Esophagus squamous epithelium (tissue), 5 donors: ENCODE measurements at regions not wholly inside any gene's neighbourhood (a gene's known extent, or its start where the extent isn't known, plus 50 kb on each side); places are given as distances from the start of the nearest gene placed in this dataset.

Experiments used
- DNase-seq: peaks from one replicate; lab custom pipeline; 2025; lab: John Stamatoyannopoulos, UW
- H3K27ac ChIP-seq, 4 donors: fragments of 200-600 bp; sonication (generic); one replicate each; pipeline ENCODE4 v1.5.1; 2016 to 2019; ENCODE audit warnings: mild to moderate bottlenecking in 1 of 4
- H3K27me3 ChIP-seq, 4 donors: fragments of 200-600 bp; sonication (generic); 1 replicate in 3 of 4; 2 replicates in 1 of 4; pipeline versions ENCODE4 v1.5.1 to v1.6.0; 2017 to 2021; ENCODE audit warnings: antibody characterized with exemption in 1 of 4
- H3K36me3 ChIP-seq, 3 donors: fragments of 200-600 bp; sonication (generic); one replicate each; pipeline ENCODE4 v1.5.1; 2016 to 2019
- H3K4me1 ChIP-seq, 3 donors: fragments of 200-600 bp; sonication (generic); one replicate each; pipeline ENCODE4 v1.5.1; 2017 to 2019
- H3K4me3 ChIP-seq, 4 donors: fragments of 200-600 bp; sonication (generic); 1 replicate in 3 of 4; 2 replicates in 1 of 4; pipeline ENCODE4 v1.5.1; 2016 to 2019; ENCODE audit warnings: mild to moderate bottlenecking in 2 of 4, moderate library complexity in 1 of 4
- H3K9me3 ChIP-seq, 3 donors: fragments of 200-600 bp; sonication (generic); one replicate each; pipeline ENCODE4 v1.5.1; 2016 to 2019
- CTCF ChIP-seq, 6 experiments: fragments of 450-650 bp in 4 of 6; fragments of 200-600 bp in 2 of 6; sonication (generic) in 2 of 6; IDR thresholded peaks; one replicate each; pipeline ENCODE4 v1.5.1; 2016 to 2019; ENCODE audit warnings: antibody characterized with exemption in 6 of 6, mild to moderate bottlenecking in 4 of 6, moderate library complexity in 4 of 6
- POLR2A ChIP-seq, 4 donors: fragments of 450-650 bp; IDR thresholded peaks; one replicate each; pipeline ENCODE4 v1.6.1; 2017; ENCODE audit warnings: antibody characterized with exemption in 4 of 4, mild to moderate bottlenecking in 4 of 4, moderate library complexity in 3 of 4
- WGBS, 2 donors: methylation state at CpG; one replicate each; pipeline ENCODE4 v1.1.5; 2018; 5-methylcytosine and 5-hydroxymethylcytosine counted together
- intact Hi-C: fragments of 100-400 bp; cut with DNase I; formaldehyde crosslinking; loops from one replicate; pipeline ENCODE4 v1.15.0; 2022
- donor health status: DM: yes; HTN: yes; CAD: no.

- Histone ChIP-seq H3K9me3 (no peaks in the 10 kb centered on the region), H3K4me3 (no peak overlapping the region), H3K27ac (no peak overlapping the region), H3K27me3 (no peaks in the 10 kb centered on the region), H3K36me3 (no peaks in the 10 kb centered on the region), H3K4me1 (no peaks in the 10 kb centered on the region)
- no peak for TF ChIP-seq POLR2A (IDR thresholded peaks at IDR 0.05)
- TF ChIP-seq CTCF (IDR thresholded peaks at IDR 0.05), result no peak
- WGBS, 2 donors, result 42 to 53% methylated on average over 5 of the region's 5 CpGs
- intact Hi-C loops, result no loop called here
- DNase-seq, result no peak
These were observed 113.0 kb downstream of the FOXG1 start for GRCh38 chr14:28879573-28879996.

- no peak for DNase-seq
- Histone ChIP-seq H3K36me3 (no peaks in the 10 kb centered on the region), H3K4me3 (no peak overlapping the region), H3K9me3 (no peaks in the 10 kb centered on the region), H3K27ac (no peak overlapping the region), H3K27me3 (no peaks in the 10 kb centered on the region), H3K4me1 (no peaks in the 10 kb centered on the region)
- TF ChIP-seq CTCF (IDR thresholded peaks at IDR 0.05), result no peak
- no peak for TF ChIP-seq POLR2A (IDR thresholded peaks at IDR 0.05)
- 73 to 80% methylated on average over 5 of the region's 5 CpGs for WGBS, 2 donors
- intact Hi-C loops, result no loop called here
These were observed 120.4 kb downstream of the FOXG1 start for GRCh38 chr14:28886940-28887339.

GRCh38 chr14:28895389-28895788 lies 128.8 kb downstream of the FOXG1 start:
- intact Hi-C loops, result no loop called here
- H3K9me3 ChIP-seq, result no peaks in the 10 kb centered on the region
- no peak for DNase-seq

GRCh38 chr14:28896337-28896736 lies 129.8 kb downstream of the FOXG1 start:
- no peak for TF ChIP-seq CTCF (IDR thresholded peaks at IDR 0.05)
- TF ChIP-seq POLR2A (IDR thresholded peaks at IDR 0.05), result no peak
- intact Hi-C loops, result no loop called here
- no peak for DNase-seq

More at GRCh38 chr14:28895389-28895788, 128.8 kb downstream of the FOXG1 start:
- Histone ChIP-seq H3K27me3 (no peaks in the 10 kb centered on the region), H3K4me1 (no peaks in the 10 kb centered on the region), H3K4me3 (no peak overlapping the region), H3K36me3 (no peaks in the 10 kb centered on the region), H3K27ac (no peak overlapping the region)
- TF ChIP-seq POLR2A (IDR thresholded peaks at IDR 0.05) (no peak), CTCF (IDR thresholded peaks at IDR 0.05) (no peak)
- WGBS, 2 donors, result 60 to 64% methylated on average over 3 of the region's 3 CpGs

GRCh38 chr14:28901631-28902030 lies 135.0 kb downstream of the FOXG1 start:
- Histone ChIP-seq H3K9me3 (no peaks in the 10 kb centered on the region), H3K36me3 (no peaks in the 10 kb centered on the region), H3K4me1 (no peaks in the 10 kb centered on the region), H3K27me3 (no peaks in the 10 kb centered on the region), H3K27ac (no peak overlapping the region), H3K4me3 (no peak overlapping the region)
- intact Hi-C loops, result no loop called here
- DNase-seq, result no peak
- TF ChIP-seq CTCF (IDR thresholded peaks at IDR 0.05) (no peak), POLR2A (IDR thresholded peaks at IDR 0.05) (no peak)
- 63 to 74% methylated on average over 1 of the region's 1 CpG for WGBS, 2 donors

More at GRCh38 chr14:28896337-28896736, 129.8 kb downstream of the FOXG1 start:
- H3K36me3 ChIP-seq, result no peaks in the 10 kb centered on the region
- no peaks in the 10 kb centered on the region for H3K9me3 ChIP-seq
- no peaks in the 10 kb centered on the region for H3K4me1 ChIP-seq
- no peaks in the 10 kb centered on the region for H3K27me3 ChIP-seq
- no peak overlapping the region for H3K4me3 ChIP-seq
- no peak overlapping the region for H3K27ac ChIP-seq
